ENCODE measurements at regions not wholly inside any gene's neighbourhood (a gene's known extent, or its start where the extent isn't known, plus 50 kb on each side); places are given as distances from the start of the nearest gene placed in this dataset.

GRCh38 chr22:27437570-27437969 is 364.0 kb downstream of the MN1 start:
- no peak for DNase-seq

GRCh38 chr22:27438271-27438980 is 363.1 kb downstream of the MN1 start:
- no peak for DNase-seq

GRCh38 chr22:27439131-27439530 is 362.4 kb downstream of the MN1 start:
- no peak for DNase-seq

DNA sequence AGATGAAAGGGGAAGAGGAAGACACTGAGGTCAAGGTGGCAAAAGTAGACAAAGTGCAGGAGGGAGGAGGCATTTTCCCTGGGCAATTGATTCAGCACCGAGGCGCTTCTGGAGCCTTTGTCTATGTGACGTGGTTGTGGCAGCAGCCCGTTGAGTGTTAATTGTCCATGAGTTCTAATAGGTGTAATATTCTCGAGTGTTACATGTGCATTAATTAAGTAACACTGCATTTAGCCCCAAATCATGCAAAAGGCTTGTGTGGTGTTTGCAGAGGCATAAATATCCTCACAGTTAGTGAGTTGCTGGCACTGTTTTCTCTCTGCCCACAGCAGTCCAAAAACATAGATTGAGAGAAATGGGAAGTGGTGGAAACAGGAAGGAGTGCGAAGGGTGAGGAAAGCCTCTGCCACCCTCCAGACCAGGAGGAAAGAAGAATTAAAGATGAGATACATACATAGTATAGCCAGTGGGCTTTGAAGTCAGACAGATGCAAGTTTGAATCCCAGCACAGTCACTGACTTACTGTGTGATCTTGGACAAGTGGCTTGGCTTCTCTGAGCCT is 361.2 kb downstream of the MN1 start:
- DNase-seq: no peak

GRCh38 chr22:27441706-27442475 is 359.7 kb downstream of the MN1 start:
- no peak for DNase-seq

- DNase-seq: no peak
Observed at GRCh38 chr22:27443306-27443705, 358.2 kb downstream of the MN1 start.

GRCh38 chr22:27445881-27446280 is 355.7 kb downstream of the MN1 start:
- no peak for DNase-seq

GRCh38 chr22:27447289-27447688 is 354.3 kb downstream of the MN1 start:
- no peak for DNase-seq

- no peak for DNase-seq
Observed at GRCh38 chr22:27450448-27450847, 351.1 kb downstream of the MN1 start.

DNA sequence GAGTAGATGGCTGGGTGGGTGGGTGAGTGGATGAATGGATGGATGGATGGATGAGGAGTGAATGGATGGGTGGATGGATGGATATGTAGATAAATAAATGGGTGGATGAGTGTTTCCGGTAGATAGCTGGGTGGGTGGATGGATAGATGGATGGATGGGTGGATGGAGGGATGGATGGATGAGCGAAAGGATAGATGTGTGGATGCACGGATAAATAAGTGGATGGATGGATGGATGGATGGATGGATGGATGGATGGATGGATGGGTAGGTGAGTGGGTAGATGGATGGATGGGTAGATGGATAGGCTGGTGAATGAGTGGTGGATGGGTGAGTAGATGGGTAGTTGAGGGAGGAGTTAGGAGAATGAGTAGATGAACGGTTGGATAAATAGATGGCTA is 349.3 kb downstream of the MN1 start:
- DNase-seq: no peak

DNA sequence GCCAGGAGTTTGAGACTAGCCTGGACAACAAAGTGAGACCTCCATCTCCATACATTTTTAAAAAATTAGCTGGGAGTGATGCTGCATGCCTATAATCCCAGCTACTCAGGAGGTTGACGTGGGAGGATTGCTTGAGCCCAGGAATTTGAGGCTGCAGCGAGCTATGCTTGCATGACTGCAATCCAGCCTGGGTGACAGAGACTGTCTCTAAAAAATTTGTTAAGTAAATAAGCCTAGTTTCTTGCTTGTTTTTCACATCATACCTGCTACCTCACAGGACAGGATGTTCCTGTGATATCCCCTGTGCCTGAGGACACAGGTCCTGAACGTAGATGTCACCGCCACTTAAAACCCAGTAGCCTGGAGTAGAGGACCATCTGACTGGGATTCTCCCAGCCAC is 348.6 kb downstream of the MN1 start:
- DNase-seq: no peak

DNA sequence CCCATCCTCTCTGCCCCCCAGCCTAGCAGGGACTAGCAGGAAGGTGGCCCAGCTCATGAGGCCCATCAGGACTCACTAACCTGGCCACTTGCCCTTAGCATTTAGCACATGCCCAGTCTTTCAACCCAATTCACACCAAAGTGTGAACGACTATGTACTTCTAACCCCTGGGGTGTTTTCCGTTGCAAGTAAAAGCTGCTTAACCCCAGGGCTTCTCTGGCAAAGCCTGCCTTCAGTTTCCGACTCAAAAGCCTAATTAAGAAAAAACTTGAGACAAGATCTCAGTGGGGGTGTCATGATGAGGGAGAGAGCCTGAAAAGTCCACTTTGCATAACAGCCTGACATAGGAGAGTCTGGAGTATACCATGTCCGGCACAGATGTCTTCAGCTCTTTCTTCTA is 347.8 kb downstream of the MN1 start:
- DNase-seq: no peak

GRCh38 chr22:27454807-27455450 is 346.6 kb downstream of the MN1 start:
- no peak for DNase-seq

DNA sequence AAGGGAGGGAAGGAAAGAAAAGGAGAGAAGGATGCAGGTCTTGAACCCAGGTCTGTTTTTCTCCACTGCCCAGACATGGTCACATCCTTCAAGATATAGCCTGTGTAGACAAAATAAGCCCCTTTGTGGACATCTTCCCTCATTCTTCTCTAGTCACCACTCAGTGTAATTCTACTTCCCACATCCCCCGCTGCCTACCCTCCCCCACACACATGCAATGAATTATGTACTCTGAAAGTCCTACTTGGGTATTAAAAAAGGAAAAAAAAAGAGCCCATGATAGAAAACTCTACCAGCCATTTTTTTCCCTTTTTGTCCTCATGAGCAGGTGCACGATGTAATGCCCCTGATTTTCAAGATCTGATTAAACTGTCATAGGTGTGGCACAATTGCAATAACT is 346.0 kb downstream of the MN1 start:
- no peak for DNase-seq

GRCh38 chr22:27456696-27457503 is 344.7 kb downstream of the MN1 start:
- no peak for DNase-seq

DNA sequence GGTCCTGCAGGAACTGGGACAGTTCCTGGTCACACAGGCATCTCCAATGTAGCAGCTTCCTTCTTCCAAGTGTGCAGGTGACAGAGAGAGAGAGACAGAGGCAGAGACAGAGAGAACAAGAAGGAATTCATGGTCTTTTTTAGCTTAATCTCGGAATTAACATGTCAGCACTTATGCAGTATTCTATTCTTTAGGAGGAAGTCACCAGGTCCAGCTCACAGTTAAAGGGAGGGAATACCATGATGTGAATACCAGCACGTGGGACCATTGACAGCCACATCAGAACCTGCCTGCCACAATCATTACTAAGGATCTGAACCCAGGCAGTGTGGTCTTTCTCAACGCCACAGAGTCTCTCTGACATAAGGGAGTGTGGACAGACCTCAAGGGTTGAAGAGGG is 341.6 kb downstream of the MN1 start:
- DNase-seq: no peak

- no peak for DNase-seq
Observed at GRCh38 chr22:27460591-27461347, 340.8 kb downstream of the MN1 start.

- no peak for DNase-seq
Observed at GRCh38 chr22:27461470-27461869, 340.1 kb downstream of the MN1 start.

GRCh38 chr22:27462190-27462589 is 339.4 kb downstream of the MN1 start:
- no peak for DNase-seq

DNA sequence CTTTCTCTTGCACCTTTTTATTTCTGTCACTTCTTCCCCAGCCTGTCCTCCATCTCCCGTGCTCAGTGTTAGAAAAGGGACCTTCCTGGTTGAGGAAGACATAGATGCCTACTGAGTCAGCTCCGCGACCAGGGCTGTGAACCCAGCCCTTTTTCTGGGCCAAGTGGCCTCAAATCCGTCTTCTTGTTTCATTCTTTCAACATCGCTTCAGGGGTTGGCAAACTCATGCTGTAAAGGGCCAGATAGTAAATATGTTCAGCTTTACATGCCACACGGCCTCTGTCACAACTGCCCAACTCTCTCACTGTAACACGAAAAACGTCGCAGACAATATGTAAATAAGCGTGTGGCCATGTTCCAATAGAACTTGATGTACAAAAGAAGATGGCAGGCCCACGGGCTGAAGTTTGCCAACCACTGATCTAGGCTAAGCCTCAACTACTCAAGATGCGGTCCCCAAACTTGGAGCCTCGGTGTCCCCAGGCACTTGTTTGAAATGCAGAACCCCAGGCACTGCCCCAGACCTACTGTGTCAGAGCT is 338.4 kb downstream of the MN1 start:
- no peak for DNase-seq

DNA sequence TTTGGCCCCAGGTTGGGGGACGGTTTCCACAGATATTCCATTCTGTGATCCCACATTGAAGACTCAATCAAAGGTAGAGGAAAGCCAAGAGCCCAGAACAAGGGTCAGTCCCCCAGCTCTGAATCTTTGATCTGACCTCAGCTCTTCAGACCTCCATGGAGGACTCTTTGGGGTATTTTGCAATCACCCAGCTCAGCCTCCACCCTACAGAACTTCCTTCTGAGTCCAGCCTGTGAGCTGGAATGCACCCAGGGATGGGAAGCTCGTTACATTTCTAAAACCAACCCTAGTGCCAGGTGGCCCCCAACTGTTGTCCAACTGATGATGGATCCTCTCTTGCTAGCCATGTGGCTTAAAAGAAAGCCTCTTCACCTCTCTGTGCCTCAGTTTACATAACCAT is 335.3 kb downstream of the MN1 start:
- DNase-seq: no peak

Data from stimulated activated naive CD4-positive, alpha-beta T cell treated with Interleukin-2 at 50 U/mL for 16 hours (primary cell).